GM19099 (cell line): ENCODE measurements at regions not wholly inside any gene's neighbourhood (a gene's known extent, or its start where the extent isn't known, plus 50 kb on each side); places are given as distances from the start of the nearest gene placed in this dataset.

ENCODE experiments used
- POLR2A ChIP-seq: IDR thresholded peaks from 3 replicates; pipeline ENCODE4 v1.6.1; 2011; ENCODE audit warnings: low read depth; ENCODE audit not compliant: insufficient read length; ENCODE audit errors: extremely low read depth

- no peak for TF ChIP-seq POLR2A
Measured at GRCh38 chr11:115806056-115806455, 301.8 kb upstream of the CADM1 start.

GRCh38 chr11:115803073-115803740, 299.0 kb upstream of the CADM1 start:
- no peak for TF ChIP-seq POLR2A

- no peak for TF ChIP-seq POLR2A
Measured at GRCh38 chr11:115802641-115803040, 298.4 kb upstream of the CADM1 start.

- TF ChIP-seq POLR2A, result no peak
Measured at GRCh38 chr11:115792903-115793302, 288.7 kb upstream of the CADM1 start.

GRCh38 chr11:115787302-115787701, 283.1 kb upstream of the CADM1 start:
- no peak for TF ChIP-seq POLR2A

GRCh38 chr11:115784796-115785521, 280.7 kb upstream of the CADM1 start:
- no peak for TF ChIP-seq POLR2A

DNA sequence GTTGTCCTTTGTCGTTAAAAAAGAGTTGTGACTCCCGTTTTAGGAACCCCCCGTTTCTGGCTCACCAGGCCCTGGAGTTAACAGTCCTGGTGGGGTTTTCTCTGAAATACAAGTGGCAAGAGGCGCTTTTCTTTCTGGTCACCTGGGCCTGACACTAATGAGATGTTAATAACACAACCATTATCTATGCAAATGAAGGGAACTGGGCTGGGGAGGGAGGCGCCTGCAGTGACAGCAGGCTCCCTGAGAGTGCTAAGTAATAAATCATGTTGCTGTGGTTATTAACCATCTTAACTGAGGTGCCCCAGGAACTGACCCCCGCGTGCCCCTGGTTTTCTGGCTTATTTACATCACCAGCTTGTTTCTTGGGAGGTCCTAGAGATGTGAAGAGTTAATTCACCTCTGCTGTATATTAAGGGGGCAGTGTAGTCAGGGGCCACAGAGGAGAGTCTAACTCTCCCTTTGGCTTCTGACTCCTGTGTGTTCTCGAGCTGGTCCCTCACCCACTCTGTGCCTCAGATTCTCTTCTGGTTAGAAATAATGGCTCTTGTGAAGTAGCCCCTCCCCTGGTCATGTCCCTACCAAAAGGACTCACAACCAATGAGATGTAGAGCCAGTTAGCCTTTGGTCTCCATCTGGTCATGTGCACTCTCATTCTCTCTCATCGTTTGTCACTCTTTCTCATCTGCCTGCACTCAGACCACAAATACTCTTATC, 276.6 kb upstream of the CADM1 start:
- no peak for TF ChIP-seq POLR2A

DNA sequence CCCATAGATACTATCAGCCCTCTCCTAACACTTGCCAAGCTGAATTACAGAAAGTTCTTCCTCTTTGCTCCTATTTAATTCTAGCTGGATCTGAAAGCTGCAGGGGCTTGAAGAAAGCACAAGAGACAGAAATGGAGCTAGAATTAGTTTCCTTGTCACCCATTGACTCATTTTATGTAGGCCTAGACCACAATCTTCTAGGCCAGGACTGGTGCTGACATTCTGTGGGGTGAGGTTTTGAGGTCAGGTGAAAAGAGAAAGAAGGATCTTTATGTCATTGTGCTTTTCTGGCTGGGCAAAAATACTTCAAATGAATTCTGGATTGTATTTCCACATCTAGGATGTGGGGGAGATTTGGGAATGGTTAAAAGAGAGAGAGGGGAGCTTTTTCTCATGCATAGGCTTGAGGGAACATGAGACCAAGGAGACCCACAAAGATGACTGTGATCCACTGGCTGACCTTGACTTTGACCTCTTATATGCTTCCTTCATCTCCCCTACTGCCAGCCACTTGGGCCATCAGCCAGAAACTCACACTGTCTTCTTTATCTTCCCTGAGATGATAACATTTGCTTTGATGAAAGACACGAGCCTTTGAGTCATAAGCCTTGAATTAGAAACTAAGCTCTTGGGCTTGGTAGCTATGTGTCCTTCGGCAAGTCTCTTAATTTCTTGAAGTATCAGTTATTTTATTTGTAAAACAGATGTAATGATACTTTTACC, 274.9 kb upstream of the CADM1 start:
- TF ChIP-seq POLR2A, result no peak

- TF ChIP-seq POLR2A, result no peak
Measured at GRCh38 chr11:115776916-115777315, 272.7 kb upstream of the CADM1 start.

DNA sequence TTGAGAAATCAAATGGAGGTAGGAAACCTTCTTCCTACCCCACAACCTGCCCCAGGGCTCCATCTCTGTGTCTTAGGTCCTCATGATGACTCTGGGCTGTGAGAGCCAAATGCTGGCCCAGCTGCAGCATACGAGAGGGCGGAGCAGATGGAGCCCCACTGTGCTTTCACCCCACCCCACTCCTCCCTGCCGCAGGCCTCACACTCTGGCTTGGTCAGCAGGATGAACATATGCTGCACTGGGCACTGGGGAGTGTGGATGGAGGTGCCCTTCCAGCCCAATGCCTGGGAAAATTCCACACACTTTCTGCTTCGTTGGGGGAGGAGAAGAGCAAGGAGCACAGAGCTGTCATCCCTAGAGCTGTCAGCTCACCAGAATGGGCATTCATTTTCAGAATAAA, 271.6 kb upstream of the CADM1 start:
- TF ChIP-seq POLR2A, result no peak

- no peak for TF ChIP-seq POLR2A
Measured at GRCh38 chr11:115774756-115775155, 270.5 kb upstream of the CADM1 start.

GRCh38 chr11:115769891-115770290, 265.7 kb upstream of the CADM1 start:
- no peak for TF ChIP-seq POLR2A

DNA sequence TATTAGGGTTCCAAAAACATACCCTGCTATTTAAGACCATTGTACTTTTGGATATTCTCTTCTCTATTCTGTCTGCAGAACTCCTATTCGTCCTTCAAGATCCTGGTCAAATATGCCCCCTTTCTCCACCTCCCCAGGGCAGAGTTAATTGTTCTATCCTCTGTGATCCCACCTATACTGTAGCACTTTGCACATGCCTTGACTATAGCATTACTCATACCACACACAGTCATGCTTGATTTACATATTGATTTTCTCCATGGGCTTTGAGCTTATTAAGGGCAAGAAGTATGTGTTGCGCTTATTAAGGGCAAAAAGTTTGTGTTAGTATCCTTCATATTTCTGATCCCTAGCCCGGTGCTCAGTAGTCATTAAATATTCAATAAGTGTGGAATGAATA, 263.7 kb upstream of the CADM1 start:
- no peak for TF ChIP-seq POLR2A

GRCh38 chr11:115767047-115767802, 263.0 kb upstream of the CADM1 start:
- TF ChIP-seq POLR2A, result no peak
